ENCODE measurements at regions not wholly inside any gene's neighbourhood (a gene's known extent, or its start where the extent isn't known, plus 50 kb on each side); places are given as distances from the start of the nearest gene placed in this dataset.

DNA sequence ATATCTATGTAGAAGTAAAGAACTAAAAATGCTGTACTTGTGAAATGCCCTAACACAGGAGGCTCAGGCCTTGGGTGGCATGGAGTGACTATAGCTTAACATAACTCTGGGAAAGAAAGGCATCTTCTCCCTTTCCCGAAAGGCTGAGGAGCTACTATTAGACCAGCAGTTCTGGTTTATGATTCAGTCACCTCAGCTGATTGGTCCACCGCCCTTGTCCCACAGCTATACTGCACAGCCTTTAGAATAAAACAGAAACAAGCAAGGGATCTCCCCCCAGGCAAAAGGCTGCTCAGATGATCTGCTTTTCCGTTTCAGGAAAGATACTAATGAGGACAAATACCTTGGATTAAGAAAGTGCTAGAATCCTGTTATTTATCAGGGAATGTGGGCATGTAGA lies 171.3 kb downstream of the SNCA start:
- DNase-seq (ENCODE audit: low spot score), result no peak

DNA sequence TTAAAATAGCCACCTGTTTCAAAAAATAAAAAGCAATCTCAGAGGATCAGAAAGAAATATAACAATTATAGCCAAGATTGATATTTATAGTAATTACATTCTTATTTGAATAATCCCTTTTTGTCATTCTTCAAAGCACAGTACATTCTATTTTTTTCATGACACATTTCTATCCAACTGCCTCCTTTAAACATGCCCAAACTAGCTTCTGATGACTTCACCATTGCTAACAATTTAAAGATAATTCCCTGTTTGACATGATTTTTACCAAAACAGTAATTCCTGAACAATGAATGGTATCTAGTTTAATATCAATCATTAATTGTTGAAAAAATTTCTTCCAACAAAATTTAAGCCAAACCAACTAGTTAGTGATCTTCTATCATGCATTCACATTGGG lies 172.4 kb downstream of the SNCA start:
- DNase-seq (ENCODE audit: low spot score), result no peak

DNA sequence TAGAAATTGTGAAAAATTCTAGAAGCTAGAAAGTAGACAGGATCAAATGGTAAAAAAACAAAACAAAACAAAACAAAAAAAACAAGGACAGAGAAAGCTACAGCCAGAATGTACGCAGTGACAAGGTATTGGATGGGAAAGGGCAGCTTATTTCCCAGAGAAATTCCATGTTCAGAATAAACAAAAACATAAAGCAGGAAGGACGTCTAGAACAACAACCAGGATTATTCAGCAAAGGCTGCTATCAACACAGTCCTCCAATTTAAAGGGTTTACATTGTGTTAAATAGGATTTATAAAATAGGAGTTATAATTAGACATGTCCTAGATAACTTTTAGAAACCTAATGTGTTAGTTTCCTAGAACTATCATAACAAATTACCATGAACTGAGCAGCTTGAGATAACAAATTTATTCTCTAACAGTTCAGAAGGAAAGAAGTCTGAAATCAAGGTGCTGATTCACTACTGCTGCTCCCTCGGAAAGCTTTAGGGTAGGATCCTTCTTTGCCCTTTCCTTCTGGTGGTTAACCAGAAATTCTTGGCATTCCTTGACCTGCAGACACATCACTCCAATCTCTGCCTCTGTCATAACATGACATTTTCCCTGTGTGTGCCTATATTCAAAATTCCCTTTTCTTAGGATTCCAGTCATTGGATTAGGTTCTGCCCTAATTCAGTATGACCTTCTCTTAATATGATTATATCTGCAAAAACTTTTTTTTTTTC lies 175.6 kb downstream of the SNCA start:
- DNase-seq (ENCODE audit: low spot score), result peak; percentile 53

DNA sequence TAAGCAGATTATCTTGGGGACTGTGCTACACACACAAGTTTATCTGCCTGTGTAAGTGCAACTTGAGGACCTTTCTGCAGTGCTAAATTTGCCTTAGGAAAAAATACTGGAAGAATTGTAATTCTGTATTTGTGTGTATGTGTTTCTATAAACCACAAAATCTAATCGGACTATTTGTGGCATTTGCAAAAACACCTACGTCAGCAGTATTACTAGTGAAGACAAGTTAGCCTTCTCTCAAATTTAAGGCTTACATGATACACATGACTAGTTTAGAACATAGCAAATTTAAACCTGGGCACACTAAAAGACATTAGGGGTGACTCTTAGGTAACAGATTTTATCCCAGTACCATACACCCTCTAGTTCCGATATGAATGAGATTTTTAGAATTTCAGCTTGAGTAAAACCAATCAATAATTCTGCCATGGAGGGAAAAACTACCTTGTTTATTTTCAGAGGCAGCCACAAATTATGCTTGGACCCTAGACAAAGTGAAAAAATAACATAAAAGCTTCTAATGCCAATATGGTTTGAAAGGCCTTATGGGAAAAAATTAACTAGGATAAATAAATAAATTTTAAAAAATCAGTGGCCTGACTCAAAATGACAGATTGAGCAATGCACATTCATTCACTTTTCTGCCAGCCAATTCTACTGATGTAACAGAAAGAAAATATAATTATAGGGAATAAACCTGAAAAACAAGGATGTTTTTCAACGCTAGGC lies 176.4 kb downstream of the SNCA start:
- DNase-seq (ENCODE audit: low spot score), result no peak

DNA sequence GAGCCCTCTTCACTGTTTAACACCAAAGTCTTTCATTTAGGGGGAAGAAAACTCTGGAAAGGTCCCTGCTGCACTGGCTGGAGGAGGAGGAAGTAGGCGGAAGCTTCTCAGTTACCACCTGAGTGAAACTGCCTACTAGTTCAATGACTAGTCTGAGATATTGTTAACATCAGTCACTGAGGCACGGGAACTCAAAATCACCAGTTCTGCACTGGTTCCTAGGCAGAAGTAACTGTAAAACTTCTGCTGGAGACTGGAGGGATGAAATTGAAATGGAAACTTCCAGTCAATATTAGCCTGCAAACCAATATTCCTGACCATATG lies 178.3 kb downstream of the SNCA start:
- no peak for DNase-seq (ENCODE audit: low spot score)

DNA sequence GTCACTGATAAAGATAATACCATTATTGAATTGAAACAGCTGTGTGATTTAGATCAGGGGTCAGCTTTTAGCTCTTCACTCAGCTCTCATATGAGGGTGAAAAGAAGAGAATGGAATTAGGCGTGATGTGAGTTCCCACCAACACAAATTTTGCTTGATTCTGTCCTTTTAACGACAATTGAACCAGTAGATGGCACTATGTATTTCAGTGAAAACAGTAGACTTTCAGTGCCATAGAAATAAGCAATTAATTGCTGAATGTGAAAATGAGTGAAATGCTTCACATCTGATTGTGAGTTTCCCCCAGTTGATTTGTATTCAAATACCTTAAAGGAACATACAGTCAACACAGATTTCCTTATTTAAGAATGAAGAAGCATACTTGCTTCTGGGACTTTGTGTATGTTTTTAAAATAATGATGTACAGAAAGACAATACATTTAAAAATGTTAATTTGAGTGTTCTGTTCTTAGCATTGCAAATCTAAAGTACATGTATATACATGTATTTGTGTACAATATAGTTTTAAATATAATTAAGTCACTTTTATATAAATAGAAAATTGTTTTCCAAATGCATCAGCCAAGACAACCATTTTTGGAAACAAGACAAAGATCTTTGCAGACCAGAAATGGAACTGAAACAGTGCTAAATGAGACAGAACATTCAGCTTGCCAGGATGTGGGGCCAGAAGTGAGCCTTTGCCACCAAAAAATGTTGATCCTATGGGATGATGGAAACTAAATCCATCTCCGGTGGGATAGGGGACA lies 178.8 kb downstream of the SNCA start:
- DNase-seq (ENCODE audit: low spot score), result peak; percentile 18

DNA sequence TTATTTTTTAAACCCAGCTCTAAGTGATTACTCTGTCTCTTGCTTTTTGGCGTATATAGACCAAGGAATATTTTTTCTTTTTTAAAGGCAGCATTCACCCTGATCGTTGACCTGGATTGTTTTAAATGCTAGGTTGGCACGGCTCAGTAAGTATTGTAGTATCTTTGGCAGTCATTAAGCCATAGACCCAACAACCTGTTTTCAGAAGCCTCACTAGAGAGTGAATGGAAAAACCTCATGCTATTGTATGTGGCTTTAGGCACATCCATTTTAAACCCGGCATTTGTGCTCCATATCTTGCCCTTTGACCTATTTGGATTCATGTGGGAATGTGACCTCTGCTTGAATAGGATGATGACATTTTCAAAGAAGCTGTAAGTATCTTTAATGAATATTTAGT lies 183.9 kb downstream of the SNCA start:
- no peak for DNase-seq (ENCODE audit: low spot score)

DNA sequence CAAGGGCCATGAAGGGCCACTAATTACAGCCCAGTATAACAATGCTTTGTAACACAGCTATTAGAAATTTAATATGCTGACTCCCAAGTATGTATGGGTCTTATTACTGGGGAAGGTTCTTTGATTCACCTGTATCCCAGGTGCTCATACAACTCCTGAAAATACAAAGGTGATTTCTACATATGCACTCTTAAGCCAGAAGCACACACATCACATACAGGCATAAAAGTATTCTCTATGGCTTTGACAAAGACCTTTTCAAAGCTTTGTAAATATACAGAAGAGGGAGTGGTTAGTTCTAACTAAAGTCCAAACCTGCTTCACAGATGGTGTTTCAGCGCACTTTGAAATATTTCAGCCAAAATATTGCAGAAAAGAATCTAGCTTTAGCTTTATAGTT lies 191.5 kb downstream of the SNCA start:
- no peak for DNase-seq (ENCODE audit: low spot score)

GRCh38 chr4:89641367-89641687 lies 195.6 kb downstream of the SNCA start:
- no peak for DNase-seq (ENCODE audit: low spot score)

DNA sequence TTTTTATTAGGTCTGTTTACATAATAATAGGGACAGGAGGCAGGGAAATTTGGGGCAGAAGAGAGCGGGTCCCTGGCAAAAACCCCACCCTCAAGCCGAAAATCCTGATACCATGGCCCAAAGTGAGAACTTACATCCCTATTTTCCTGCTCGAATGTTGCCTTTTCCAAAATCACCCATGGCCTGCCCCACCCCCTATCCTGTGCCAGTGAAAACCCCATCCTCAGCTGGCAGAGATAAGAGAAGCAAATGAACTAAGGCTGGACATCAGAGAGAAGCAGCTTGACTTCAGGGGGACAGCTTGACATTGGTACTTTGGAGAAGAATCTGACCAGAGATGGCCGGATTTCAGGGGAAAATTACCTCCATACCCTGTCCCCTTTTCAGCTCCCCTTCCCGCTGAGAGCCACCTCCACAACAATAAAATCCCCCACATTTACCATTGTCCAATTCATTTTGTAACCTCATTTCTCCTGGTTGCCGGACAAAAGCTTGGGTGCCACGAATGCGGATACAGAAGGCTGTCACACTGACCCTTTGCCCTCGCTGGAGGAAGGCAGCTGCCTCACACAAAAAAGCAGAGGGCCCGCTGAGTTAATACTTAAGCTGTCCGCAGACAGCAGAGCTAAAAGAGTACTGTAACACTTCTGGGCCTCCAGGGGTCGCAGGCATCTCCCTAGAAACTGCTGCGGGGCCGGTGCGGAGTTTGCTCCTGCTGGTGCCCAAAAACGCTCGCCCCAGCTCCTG lies 196.2 kb downstream of the SNCA start:
- no peak for DNase-seq (ENCODE audit: low spot score)

DNA sequence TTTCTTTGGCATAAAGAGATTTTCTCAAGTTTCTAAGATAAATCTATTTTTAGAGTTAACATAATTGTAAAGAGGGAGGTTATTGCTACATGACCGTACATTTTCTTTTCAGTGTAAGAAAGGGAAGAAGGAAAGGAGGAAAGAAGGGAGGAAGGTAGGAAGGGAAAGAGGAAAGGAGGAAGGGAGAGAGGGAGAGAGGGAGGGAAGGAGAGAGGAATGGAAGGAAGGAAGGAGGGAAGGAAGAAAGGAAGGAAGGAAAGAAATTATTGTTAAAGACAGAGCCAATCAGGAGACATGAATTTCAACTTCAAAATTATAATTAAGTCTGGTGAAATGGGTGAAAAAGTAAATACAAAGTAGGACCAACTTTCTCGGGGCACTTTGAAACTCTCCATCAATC lies 197.6 kb downstream of the SNCA start:
- no peak for DNase-seq (ENCODE audit: low spot score)

DNA sequence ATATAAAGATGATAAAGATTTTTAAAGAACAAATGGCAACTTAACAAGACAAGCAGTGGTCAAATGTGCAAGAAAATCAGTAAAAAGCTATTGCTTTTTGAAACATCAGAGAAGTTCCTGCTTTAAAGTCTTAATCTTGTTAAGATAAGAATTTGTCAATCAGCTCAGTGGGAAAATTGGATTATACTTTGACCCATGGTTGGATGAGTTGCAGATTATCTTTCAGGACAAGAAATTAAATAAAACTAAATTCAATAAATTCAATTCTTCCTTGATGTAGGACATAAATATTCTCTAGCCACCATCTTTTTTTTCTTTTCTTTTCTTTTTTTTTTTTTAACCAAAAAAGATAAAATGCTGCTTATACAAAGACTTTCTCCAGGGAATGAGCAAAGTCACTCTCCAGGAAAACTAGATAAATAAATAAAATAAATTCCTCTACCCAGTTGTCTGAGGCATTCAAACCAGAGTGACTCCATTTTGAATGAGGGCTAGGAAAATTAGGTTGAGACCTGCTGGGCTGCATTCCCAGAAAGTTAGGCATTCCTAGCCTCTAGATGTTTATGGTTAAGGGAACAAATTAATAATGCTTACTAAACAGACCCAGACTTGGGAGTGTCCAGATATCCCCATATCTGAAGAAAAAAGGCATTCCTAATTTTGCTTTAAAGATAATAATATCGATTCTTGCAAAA lies 211.2 kb downstream of the SNCA start:
- DNase-seq (ENCODE audit: low spot score), result no peak

DNA sequence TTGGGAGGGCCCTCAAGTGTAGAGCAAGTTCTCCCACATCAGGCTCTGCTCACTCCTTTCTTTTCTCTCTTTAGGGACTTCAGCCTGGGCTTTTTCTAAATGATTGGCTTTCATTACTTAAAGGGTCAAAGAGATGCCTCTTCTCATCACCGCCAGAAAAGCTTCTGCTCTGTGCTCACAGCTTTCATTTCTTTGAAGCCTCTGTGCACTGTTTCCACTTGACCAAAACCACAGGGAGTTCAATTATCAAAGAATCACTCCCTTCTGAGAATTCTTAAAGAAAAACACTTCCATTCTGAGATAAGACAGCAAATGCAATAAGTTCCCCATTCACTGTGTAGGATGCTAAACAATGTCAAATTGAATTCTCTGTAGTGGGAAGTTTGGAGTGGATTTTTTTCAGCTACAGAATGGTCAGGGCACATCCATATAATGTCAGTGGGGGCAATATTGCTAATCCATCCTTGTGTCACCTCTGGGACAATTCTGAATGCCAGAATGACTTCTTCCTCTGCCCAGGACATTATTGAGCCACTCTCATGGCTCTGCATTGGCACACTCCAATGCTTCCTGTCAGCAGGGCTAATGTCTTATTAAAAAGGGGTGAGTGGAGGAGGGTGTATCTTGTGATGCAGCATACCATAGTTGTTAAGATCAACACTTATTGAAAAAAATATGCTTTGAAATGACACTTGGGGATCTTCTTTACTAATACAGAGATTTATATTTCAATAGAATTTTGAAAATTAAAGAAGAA lies 217.6 kb downstream of the SNCA start:
- peak; percentile 78 for DNase-seq (ENCODE audit: low spot score)

- DNase-seq (ENCODE audit: low spot score), result no peak
Observed at GRCh38 chr4:89618151-89618550, 218.8 kb downstream of the SNCA start.

GRCh38 chr4:89617317-89617716 lies 219.6 kb downstream of the SNCA start:
- no peak for DNase-seq (ENCODE audit: low spot score)

GRCh38 chr4:89616382-89616781 lies 220.6 kb downstream of the SNCA start:
- no peak for DNase-seq (ENCODE audit: low spot score)

DNA sequence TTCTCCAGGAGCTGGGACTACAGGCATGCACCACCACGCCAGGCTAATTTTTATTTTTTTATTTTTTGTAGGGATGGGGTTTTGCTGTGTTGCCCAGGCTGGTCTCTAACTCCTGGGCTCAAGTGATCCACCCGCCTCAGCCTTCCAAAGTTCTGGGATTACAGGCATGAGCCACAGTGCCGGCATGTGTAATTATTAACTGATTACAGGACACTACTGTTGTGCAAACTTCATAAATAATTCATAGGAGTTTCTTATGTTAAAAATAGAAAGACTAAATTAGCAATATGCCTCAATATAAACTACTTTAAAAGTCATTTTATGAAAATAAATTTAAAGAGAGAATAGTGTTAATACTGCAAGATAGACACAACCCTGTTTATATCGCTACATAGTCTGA lies 221.9 kb downstream of the SNCA start:
- no peak for DNase-seq (ENCODE audit: low spot score)

- DNase-seq (ENCODE audit: low spot score), result no peak
Observed at GRCh38 chr4:89614155-89614554, 222.8 kb downstream of the SNCA start.

DNA sequence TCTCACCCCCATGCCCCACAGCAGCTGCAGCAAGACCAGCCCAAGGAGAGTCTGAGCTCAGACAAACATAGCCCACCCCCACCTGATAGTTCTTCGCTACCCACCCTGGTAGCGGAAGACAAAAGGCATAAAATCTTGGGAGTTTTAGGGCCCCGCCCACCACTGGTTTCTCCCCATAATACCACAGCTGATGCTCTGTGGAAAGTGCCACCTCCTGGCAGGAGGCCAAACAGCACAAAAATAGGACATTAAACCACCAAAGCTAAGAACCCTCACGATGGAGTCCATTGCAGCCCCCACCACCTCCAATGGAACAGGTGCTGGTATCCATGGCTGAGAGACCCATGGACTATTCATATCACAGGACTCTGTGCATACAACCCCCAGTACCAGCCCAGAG lies 226.7 kb downstream of the SNCA start:
- no peak for DNase-seq (ENCODE audit: low spot score)

- no peak for DNase-seq (ENCODE audit: low spot score)
Observed at GRCh38 chr4:89609756-89610155, 227.2 kb downstream of the SNCA start.

GRCh38 chr4:89604951-89605350 lies 232.0 kb downstream of the SNCA start:
- no peak for DNase-seq (ENCODE audit: low spot score)
